ENCODE measurements at regions not wholly inside any gene's neighbourhood (a gene's known extent, or its start where the extent isn't known, plus 50 kb on each side); places are given as distances from the start of the nearest gene placed in this dataset.
"Not testable (repeated sequence)": the region's sequence is repeated elsewhere in the genome, so short reads cannot be mapped to it uniquely, and the experiment has no call there.

DNA sequence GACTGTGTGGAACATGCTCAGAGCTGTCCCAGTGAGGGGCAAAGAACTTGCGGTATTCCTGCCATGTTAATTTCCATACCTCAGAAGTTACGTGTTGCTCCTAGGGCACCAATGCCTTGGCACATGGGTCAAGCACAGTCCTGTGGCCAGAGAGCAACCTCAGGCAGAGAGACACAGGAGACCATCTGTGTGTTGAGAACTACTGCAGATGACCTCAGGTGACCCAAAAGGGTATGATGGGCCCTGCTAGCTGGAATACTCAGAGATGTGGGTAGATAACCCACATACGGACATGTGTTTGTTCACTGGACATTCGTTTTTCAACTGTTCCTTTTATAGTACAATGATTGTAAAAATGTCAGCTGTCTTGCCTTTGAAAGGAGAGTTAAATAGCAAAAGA, 71.5 kb upstream of the BMP2 start:
- intact Hi-C loops (cut with DNase I), result no loop called here
- no peak for DNase-seq

DNA sequence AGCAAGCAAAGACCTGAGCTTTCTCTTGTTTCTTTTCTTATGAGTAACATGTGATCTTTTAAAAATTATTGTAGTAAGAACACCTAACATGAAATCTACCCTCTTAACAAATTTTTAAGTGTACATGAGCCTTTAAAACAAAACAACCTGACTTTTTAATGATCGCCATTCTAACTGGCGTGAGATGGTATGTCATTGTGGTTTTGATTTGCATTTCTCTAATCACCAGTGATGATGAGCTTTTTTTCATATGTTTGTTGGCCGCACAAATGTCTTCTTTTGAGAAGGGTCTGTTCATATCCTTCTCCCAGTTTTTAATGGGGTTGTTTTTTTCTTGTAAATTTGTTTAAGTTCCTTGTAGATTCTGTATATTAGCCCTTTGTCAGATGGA, 73.7 kb upstream of the BMP2 start:
- intact Hi-C loops (cut with DNase I); DNase-seq: not testable (repeated sequence)

DNA sequence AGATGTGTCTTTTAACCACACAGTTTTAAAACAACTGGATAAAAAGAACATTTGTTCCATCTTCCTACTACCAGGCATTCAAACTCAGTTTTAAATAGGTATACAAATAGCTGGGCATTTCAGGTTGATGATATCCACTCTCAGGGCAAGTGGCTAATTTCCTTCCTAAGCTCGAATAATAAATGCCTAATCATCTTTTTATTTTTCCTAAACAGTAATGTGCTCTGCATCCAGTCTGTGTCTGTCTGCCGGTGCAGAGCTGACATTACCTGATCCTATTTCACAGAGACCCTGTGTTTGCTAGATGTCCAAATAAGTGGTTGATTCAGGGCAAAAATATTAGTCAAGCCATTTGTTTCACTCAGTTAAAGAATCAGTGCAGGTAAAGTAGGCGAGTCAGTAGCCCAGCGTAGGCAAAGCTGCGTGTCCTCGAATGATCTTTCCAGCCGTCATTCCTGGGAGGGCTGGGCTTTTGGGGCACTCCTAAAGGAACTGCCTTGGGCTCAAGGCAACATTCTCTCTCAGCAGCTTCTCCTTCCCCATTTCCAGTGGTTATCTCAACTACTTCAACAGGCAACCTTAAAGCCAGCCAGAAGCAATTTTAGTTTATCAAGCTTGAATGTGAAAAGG, 74.2 kb upstream of the BMP2 start:
- no peak for DNase-seq
- intact Hi-C loops (cut with DNase I), result no loop called here

DNA sequence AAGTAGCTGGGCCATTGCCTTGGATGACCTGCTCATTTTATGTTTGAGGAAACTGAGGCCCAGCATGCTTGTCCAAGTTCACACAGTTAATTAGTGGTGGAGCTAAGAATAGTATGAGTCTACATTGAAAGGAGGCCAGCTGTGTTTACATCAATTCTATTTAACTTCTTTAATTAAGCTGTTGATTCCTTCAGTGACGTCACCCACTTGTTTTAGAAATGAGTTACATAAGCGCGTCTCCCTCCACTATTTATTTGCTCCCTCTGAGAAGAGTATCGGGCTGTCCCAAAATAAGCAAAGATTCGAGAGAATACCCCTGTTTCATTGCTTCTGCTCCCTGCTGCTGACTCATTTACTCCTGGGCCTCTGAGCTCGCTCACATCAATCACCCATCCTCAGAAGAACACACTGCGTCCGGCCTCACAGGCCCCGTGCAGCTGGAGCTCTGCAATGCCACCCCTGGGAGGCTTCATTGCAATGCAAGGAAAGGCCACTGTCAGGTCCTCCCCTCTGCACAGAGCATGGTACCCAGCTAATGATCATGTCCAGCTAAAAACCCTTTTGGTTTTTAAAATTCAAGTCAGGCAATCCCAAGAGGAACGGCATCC, 74.8 kb upstream of the BMP2 start:
- intact Hi-C loops (cut with DNase I), result no loop called here
- DNase-seq, result peak in 35 of 42 donors; percentile 6 to 69 (median 27)

DNA sequence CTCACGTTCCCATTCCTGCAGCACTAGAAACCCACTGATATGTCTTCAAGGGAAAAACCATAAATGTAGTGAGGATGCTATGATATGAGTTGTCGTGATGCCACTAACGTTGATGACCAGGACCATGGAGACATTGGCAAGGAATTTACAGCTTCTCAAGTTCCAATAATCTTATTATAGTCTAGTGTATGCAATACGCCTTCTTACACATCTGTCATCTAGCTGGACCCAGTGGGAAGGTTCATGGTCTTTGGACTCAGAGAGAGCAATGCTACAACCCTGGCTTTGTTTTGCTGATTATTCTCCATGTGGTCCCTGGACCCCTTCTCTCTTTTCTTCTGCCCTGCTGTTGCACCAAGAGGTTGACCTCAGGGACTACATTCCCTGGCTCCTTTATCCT, 76.0 kb upstream of the BMP2 start:
- intact Hi-C loops (cut with DNase I), result no loop called here
- DNase-seq, result no peak

DNA sequence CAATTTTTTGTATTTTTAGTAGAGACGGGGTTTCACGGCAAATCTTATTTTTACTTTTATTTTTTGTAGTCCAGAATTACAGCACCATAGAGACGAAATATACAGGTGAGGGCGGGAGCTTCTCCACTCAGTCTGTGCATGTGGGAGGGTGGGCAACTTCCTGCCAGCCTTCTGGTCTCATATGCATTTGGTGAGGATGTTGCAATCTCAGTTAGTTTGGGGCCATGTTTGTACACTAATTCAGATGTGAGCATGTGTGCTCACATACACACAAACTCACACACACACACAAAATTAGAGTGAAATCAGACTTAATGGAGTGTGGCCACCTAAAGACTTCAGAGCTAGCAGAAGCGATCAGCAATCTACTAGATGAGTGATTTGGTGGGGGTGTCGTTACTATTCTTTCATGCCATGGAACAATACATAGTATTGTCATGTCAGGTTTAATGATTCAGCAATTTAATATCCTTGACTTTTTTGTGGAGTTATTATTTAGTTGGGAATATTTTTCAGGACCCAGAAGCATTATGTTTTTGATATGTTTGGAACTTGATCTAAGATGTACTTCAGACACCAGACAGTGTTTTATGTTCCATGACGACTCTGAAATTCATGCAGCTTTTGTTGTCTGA, 78.0 kb upstream of the BMP2 start:
- no peak for DNase-seq
- intact Hi-C loops (cut with DNase I), result no loop called here

DNA sequence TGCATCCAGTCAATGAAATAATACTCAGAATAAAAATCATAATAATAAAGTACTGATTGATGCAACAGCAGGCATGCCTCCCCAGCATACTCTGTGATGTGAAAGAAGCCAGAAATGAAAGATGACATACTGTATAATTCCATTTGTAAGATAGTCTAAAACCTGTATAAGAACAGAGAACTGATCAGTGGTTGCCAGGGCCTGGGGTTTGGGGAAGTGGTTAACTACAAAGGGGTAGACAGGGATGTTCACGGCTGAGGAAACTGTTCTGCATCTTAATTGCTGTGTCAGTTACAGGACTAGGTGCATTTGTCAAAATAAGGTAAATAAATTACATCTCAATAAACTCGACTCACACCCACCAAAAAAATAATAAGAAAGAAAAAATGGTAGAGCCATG, 81.3 kb upstream of the BMP2 start:
- no peak for DNase-seq
- intact Hi-C loops (cut with DNase I), result no loop called here

DNA sequence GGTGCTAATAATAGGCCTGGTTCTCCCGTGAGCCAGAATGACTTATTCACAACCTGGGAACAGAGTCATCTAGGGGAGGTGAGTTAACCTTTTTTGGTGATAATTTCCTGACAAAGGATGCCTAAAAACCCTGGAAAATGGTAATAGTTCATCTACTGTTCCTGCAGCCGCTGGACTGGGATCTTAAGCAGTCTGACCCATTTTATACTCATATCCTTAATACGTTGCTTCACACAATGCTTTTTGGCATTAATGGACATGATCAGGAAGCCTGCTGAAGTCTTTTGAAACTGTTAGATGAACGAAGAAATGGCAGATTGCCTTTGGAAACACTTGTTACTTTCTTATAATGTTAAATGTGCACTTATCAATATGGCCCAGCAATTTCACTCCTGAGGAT, 81.9 kb upstream of the BMP2 start:
- no peak for DNase-seq
- intact Hi-C loops (cut with DNase I), result no loop called here

DNA sequence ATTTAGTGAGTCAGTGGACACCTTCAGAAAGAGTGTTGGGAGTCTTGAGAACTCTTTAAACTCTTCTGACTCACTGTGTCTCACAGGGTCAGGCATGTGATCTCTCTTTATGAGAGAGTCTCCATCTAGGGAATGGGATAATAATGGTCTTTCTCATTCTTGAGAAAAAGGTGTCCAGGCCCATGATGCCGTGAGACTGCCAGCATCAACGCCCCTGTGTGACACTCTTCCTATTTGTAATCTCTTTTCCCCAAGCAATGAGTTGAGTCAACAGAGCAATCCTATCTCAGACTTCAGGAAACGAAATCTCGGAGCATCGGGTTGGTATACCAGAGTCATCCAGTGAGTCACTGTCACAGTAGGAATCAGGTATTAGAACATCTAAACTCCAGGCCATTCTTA, 82.3 kb upstream of the BMP2 start:
- DNase-seq, result no peak
- intact Hi-C loops (cut with DNase I), result no loop called here

DNA sequence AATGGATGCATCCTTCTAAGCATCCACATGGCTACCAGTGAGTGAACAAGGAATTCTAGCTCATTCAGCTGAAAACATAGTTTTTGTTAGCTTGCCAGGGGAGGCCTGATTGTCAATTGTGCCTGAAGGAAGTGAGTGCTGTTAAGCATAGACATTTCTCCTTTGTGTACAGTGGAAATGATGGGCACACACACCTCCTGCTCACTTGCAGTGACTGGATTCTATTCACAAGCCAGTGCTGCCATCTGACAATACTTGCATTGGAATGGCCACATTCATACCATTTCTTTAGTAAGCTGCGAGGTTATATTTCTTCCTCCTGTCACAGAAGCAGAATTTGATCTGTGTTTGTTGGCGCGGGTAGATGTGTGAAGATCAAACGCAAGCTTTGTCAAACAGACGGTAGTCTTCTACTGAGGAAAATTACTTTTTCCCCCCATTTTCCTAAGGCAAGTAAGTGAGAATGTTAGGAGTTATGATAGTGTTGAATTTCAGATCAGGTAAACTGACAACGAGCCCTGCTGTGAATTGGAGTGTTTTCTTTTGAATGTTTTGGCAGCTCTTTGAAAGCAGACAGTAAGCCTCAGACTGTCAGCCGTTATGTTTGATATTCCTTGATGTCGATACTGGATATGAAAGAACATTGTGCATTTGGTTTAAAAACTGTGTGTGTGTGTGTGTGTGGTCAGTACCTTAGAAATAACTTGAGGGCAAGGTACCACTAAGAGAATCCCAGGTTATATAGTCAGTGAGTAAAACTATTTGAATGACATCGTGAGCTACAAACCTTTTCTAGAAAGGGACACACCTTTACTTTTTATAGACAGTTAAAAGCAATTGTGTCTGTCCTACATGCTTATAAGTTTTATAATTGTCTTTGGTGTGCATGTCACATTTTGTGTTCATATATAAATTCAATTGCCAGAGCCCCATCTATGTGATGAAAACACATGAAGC, 84.2 kb upstream of the BMP2 start:
- intact Hi-C loops (cut with DNase I), result no loop called here
- DNase-seq, result no peak

DNA sequence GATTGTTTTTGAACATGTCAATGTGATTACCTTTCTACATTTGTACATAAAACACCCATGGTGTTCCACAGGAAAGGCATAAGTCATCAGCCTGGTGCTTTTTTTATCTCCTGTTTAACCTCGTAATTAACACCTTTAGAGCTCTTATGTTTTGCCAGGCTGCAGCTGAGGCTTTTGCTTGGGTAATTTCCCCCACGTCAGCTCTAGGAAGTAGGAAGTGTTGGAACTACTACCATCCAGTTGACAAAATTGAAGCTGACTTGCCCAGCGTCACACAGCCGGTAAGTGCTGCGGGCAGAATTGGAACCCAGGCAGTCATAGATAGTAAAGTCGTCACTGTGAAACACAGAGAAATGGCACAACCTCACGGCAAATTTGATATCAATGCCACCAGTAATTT, 86.6 kb upstream of the BMP2 start:
- no peak for DNase-seq
- intact Hi-C loops (cut with DNase I), result no loop called here

DNA sequence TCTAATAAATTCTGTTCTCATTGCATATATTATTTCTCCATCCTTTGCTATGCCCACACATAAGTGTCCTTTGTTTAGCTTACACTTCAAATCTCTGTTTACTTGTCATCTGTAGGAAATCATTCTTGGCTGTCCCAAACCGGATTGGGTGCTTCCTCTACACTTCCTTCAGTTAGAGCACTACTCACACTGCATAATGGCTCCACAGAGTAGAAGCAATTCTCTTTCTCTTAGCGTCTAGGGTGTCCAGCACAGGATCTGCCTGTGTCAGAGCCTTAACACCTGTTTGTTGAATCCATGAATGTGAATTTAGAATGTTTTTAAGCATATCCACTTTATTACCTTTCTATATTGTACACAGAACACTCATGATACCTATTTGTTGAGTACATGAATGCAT, 87.0 kb upstream of the BMP2 start:
- no peak for DNase-seq
- intact Hi-C loops (cut with DNase I), result no loop called here

DNA sequence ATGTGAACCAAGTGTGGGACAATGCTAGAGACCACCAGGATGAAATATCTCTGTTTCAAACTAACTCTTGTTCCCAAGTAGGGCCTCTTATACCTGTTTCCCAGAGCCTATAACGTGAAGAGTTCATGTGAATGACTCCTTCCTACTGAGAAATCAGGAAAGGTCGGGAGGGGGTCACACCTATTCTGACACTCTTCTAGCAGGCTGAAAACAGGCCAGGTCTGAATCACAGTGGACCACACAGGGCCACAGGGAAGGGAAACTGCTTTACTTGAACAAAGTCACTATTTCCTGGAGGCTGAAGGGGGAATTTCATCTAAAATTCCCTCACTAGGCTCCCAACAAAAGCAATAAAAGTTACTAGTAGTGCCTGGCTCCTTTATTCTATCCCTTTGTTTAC, 88.4 kb upstream of the BMP2 start:
- DNase-seq, result no peak
- intact Hi-C loops (cut with DNase I), result no loop called here

DNA sequence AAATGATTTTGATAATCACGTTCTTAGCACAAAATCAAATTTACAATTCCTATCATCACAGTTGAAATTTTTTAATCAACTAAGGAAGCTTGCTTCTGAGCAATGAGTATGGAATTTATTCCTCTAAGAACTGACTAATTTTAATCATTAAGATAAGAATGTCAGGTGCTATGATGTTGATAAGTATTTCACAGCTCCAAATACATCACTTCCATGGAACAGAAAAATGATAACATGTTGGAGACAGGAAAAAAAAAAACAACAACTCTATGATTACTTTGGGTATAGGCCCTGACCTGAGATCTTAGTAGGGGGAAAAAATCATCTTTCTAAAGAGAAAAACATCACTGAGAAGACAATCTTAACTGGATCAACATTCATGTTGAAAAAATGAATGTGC, 89.4 kb upstream of the BMP2 start:
- intact Hi-C loops (cut with DNase I), result no loop called here

DNA sequence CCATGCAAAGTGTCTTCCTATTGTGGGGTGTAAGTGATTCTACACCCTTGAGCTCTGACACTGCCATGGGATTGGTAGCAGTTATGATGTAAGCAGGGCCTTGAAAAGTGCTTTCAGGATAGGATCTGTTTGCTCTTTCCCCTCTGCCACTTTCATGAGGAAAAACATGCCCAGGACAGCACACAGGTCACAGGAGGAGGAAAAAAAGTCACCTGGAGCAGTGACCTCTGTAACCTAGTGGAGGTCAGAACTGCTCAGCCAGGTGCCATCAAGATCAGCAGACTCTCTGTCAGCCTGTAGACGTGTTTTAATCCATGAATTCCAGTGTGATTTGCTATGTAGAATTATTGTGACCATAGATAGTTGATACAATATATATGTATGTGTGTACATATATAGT, 92.7 kb upstream of the BMP2 start:
- intact Hi-C loops (cut with DNase I), result no loop called here
- no peak for DNase-seq

More for the DNA sequence above, 89.4 kb upstream of the BMP2 start:
- DNase-seq, result no peak

DNA sequence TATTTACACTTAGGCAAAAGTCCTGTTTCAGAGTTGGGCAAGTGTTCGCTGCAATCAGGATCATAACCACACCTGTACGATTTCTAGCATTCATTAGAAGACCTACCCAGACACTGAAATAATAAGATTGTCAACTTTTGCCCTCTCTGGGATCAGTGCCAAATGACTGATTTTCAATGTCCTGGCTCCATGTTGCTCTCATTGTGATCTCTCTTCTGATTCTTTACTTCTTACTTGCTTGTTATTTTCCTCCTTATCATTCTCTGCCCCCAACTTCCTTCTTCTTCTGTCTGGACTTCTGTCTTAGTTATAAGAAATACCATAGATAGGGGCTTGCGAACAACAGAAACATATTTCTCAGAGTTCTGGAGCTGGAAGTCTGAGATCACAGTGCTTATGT, 94.4 kb upstream of the BMP2 start:
- no peak for DNase-seq
- intact Hi-C loops (cut with DNase I), result no loop called here

DNA sequence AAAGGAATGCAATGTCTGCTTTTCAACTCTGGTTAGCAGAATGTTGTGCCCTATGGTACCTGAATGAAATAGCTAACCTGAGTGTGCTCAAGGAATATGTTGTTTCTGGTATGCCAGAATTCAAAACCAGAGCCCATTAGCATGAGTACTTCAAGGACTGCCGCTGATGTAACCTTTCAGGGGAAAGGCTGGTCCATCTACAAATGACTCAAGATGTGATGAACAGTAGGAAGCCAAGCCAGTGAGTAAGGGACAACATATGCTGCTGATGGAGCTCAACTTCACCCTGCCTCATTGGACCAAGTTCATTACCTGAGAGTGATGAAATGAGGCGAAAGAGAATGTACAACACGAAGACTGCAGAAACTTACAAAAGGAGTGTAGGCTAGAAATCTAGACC, 95.7 kb upstream of the BMP2 start:
- intact Hi-C loops (cut with DNase I), result no loop called here
- DNase-seq, result no peak

DNA sequence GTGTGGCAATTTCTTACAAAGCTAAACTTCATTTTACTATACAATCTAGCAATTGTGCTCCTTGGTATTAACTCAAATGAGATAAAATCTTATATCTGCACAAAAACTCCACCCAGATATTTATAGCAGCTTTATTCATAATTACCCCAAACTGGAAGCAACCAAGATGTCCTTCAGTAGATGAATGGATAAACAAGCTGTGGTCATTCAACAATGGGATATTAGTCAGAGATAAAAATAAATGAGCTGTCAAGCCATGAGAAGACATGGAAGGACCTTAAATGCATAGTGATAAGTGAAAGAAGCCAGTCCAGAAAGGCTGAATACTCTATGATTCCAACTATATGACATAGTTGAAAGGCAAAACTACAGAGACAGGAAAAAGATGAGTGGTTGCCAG, 98.9 kb upstream of the BMP2 start:
- intact Hi-C loops (cut with DNase I), result no loop called here
- DNase-seq, result no peak

DNA sequence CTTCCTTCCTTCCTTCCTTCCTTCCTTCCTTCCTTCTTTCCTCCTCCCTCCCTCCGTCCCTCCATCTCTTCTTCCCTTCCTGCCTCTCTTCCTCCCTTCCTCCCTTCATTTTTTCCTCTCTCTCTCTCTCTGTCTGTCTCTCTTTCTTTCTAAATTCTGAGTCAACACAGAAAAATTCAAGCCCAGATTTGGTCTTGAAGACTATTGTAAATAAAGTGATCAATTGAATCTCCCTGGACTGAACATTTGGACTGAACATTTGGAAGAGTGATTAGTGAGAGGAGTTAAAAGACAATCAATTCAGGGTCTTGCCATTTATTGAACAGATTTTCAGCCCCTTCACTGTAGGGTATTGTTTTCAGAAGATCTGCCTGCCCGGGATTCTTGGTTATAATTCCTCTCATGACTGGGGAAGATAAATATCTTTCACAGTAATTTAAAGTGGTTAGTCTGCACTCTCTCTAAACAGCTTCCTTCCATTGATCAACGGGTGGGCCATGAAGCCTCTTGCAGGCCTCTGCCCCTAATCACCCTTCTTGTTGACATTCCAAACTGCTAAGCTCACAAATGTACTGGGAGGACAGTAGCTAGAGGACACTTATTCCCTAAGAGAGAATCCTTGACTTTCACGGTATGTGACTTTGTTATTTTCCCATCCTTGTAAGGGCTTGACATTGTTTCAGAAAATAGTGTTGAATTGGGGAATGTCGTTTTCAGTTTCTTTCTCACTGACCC, 101.7 kb upstream of the BMP2 start:
- no peak for DNase-seq

More for the DNA sequence above, 101.7 kb upstream of the BMP2 start:
- intact Hi-C loops (cut with DNase I), result no loop called here

All from head of caudate nucleus (tissue), 42 donors.